CD4-positive, alpha-beta T cell treated with Interleukin-4 for 4 hours (primary cell): ENCODE measurements at regions not wholly inside any gene's neighbourhood (a gene's known extent, or its start where the extent isn't known, plus 50 kb on each side); places are given as distances from the start of the nearest gene placed in this dataset.

Experiments used
- DNase-seq: peaks from one replicate; pipeline ENCODE4 v3.0.0-alpha.2; 2020

DNA sequence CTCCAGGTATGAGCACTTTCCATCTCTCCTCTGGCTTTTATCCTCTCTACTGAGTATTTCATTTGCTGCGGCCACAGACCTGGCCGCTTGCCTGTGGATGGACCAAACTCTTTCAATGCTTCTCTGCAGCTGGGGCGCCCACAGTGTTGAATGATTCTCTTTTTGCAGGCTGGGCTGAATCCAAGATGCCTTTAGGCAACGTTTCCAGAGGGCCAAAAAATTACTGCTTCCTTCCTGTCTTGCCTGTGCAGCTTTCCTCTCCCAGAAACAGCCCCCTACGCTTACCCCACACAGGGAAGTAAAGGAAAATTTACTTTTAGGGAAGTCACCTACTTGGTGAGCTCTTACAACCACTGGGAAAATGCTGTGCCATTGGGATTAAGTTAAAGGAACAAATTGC is 55.6 kb upstream of the JDP2 start:
- DNase-seq = no peak

DNA sequence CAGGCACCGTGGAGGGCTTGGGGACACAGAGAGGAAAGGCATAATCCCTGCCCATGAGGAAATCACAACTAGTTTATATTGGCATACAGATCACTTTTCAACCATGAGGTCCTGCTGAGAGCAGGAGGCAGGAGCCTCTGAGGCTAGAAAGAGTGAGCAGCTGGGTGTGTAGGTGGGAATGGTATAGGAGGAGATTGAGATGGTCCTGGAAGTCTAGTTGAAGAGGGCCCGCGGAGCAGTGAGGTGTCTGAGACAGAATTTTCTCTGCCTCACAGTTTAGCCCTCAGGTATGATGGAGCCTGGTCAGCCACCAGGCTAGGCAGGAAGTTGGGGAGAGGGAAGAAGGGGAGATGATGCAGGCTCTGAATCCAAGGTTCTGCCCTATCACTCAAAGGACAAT is 54.7 kb upstream of the JDP2 start:
- no peak for DNase-seq

DNA sequence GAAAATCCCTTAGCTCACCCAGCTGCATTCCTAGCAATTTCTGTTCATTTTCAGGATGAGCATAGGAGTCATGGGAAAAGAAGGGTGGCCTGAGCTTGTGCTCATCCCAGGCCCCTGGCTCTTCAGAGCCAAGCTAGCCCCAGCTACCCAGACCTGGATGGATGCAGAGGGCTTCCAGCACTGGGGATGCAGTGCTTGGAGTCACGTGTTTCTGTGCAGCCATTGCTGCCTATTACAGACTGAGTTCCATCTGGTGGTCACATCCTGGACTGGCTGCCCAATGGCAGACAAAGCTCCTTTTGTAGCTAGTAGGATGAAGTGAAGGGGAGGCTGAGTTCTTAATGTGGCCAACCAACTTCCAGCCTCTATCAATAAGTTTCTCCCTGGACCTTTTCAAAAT is 54.2 kb upstream of the JDP2 start:
- DNase-seq = no peak

DNA sequence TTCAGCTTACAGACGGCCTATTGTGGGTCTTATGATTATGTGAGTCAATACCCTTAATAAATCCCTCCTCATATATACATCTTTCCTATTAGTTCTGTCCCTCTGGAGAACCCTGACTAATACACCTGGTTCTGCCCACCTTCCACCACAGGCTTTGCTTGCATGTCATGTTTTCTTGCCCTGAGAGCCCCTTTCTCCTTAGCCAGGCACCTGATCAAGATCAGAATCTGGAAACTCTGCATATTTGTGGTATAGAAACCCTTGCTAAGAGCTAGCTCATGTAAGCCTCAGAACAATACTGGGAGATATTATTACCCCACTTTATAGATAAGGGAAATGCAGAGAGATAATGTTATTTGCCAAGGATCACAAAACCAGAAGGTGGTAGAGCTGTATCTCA is 52.9 kb upstream of the JDP2 start:
- no peak for DNase-seq

DNA sequence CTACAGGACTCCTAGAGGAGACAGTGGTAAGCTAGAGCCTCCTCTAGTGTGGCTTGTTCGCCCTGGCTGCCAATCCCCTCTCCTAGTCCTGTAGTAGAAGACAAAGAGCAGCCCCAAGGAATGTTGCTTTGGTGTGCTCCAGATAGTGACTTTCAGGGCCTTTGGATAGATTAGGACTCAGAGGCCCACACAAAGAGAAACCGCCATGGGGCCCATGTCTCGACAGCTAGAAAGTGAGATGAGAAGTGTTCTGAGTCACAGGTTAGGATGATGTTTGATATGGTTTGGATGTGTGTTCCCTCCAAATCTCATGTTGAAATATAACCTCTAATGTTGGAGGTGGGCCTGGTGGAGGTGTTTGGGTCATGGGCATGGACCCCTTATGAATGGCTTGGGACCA is 51.8 kb upstream of the JDP2 start:
- DNase-seq = no peak
